HEK293 (cell line): ENCODE measurements at regions not wholly inside any gene's neighbourhood (a gene's known extent, or its start where the extent isn't known, plus 50 kb on each side); places are given as distances from the start of the nearest gene placed in this dataset.

ENCODE experiments used
- CTCF ChIA-PET: fragments of 350-600 bp; formaldehyde crosslinking; extraction: SDS; loops from one replicate; lab custom pipeline; 2021; ENCODE audit warnings: antibody characterized with exemption; lab: Yijun Ruan, JAX
- POLR2A ChIA-PET: fragments of 300-600 bp; formaldehyde crosslinking; extraction: SDS; loops from one replicate; lab custom pipeline; 2020; ENCODE audit warnings: antibody characterized with exemption, inconsistent platforms; lab: Yijun Ruan, JAX
- H3K27ac ChIP-seq: fragments of 200-500 bp; sonication (Bioruptor generic); 2 replicates; pipeline ENCODE4 v1.5.1; 2014; ENCODE audit warnings: low read depth, low read length, control low read depth, inconsistent platforms; ENCODE audit errors: extremely low read depth
- H3K36me3 ChIP-seq, 2 experiments: fragments of 200-500 bp in 1 of 2; sonication (Bioruptor generic) in 1 of 2; 1 replicate in 1 of 2; 2 replicates in 1 of 2; pipeline ENCODE4 v1.5.1; 2014 to 2017; ENCODE audit warnings: inconsistent platforms in 2 of 2, low read length in 2 of 2; ENCODE audit not compliant: control insufficient read depth in 2 of 2, insufficient read depth in 1 of 2
- H3K4me1 ChIP-seq: fragments of 200-500 bp; sonication (Bioruptor generic); 2 replicates; pipeline ENCODE4 v1.5.1; 2014; ENCODE audit warnings: mild to moderate bottlenecking, low read length, inconsistent platforms; ENCODE audit not compliant: control insufficient read depth, insufficient read depth
- H3K4me3 ChIP-seq: 2 replicates; pipeline ENCODE4 v1.5.1; 2011; ENCODE audit warnings: low read depth, mild to moderate bottlenecking, control low read depth, low read length, moderate library complexity
- H3K9me3 ChIP-seq: fragments of 200-500 bp; sonication (Bioruptor generic); 2 replicates; pipeline ENCODE4 v1.5.1; 2014; ENCODE audit warnings: low read depth, low read length, inconsistent platforms; ENCODE audit not compliant: control insufficient read depth, insufficient read depth
- BCL6B ChIP-seq: fragments of 450-650 bp; formaldehyde crosslinking; IDR thresholded peaks from 2 replicates; pipeline ENCODE4 v1.5.1; 2017; ENCODE audit warnings: missing biosample characterization, missing genetic modification characterization
- GLI2 ChIP-seq: fragments of 450-650 bp; formaldehyde crosslinking; IDR thresholded peaks from 2 replicates; pipeline ENCODE4; 2017; ENCODE audit warnings: missing biosample characterization, missing genetic modification characterization, low read depth, borderline replicate concordance
- GLIS2 ChIP-seq: fragments of 450-650 bp; formaldehyde crosslinking; IDR thresholded peaks from 2 replicates; pipeline ENCODE4 v1.5.1; 2016; ENCODE audit warnings: missing biosample characterization, missing genetic modification characterization
- IKZF3 ChIP-seq: fragments of 450-650 bp; IDR thresholded peaks from 2 replicates; pipeline ENCODE4 v1.5.0; 2018; ENCODE audit warnings: missing biosample characterization, mild to moderate bottlenecking, missing genetic modification characterization, moderate library complexity
- KLF8 ChIP-seq: fragments of 450-650 bp; formaldehyde crosslinking; IDR thresholded peaks from 2 replicates; pipeline ENCODE4 v1.5.1; 2016; ENCODE audit warnings: missing biosample characterization, missing genetic modification characterization
- ZBTB49 ChIP-seq: fragments of 450-650 bp; formaldehyde crosslinking; IDR thresholded peaks from 2 replicates; pipeline ENCODE4 v1.5.1; 2016; ENCODE audit warnings: missing biosample characterization, missing genetic modification characterization, low read depth
- ZNF184 ChIP-seq: fragments of 450-650 bp; IDR thresholded peaks from 2 replicates; pipeline ENCODE4 v1.5.1; 2018; ENCODE audit warnings: missing biosample characterization, mild to moderate bottlenecking, missing genetic modification characterization
- ZNF23 ChIP-seq: fragments of 450-650 bp; formaldehyde crosslinking; IDR thresholded peaks from 2 replicates; pipeline ENCODE4 v1.5.1; 2016; ENCODE audit warnings: missing biosample characterization, missing genetic modification characterization, borderline replicate concordance
- ZNF248 ChIP-seq: fragments of 450-650 bp; formaldehyde crosslinking; IDR thresholded peaks from 2 replicates; pipeline ENCODE4 v1.5.1; 2017; ENCODE audit warnings: missing biosample characterization, missing genetic modification characterization
- ZNF266 ChIP-seq: fragments of 450-650 bp; formaldehyde crosslinking; IDR thresholded peaks from 2 replicates; pipeline ENCODE4 v1.5.1; 2016; ENCODE audit warnings: missing biosample characterization, missing genetic modification characterization, low read depth
- ZNF324 ChIP-seq: fragments of 450-650 bp; formaldehyde crosslinking; IDR thresholded peaks from 2 replicates; pipeline ENCODE4 v1.5.1; 2016; ENCODE audit warnings: missing biosample characterization, missing genetic modification characterization
- ZNF341 ChIP-seq: fragments of 450-650 bp; formaldehyde crosslinking; IDR thresholded peaks from 2 replicates; pipeline ENCODE4; 2016; ENCODE audit warnings: low read depth, missing biosample characterization, missing genetic modification characterization
- ZNF350 ChIP-seq: fragments of 450-650 bp; formaldehyde crosslinking; IDR thresholded peaks from 2 replicates; pipeline ENCODE4 v1.5.0; 2017; ENCODE audit warnings: missing biosample characterization, mild to moderate bottlenecking, missing genetic modification characterization
- ZNF488 ChIP-seq: fragments of 450-650 bp; formaldehyde crosslinking; IDR thresholded peaks from 2 replicates; pipeline ENCODE4 v1.5.1; 2016; ENCODE audit warnings: missing biosample characterization, missing genetic modification characterization
- ZNF518A ChIP-seq: fragments of 450-650 bp; formaldehyde crosslinking; conservative IDR thresholded peaks from 2 replicates; pipeline ENCODE4 v1.5.1; 2016; ENCODE audit warnings: low read depth, missing biosample characterization, missing genetic modification characterization
- ZNF548 ChIP-seq: fragments of 450-650 bp; formaldehyde crosslinking; IDR thresholded peaks from 2 replicates; pipeline ENCODE4 v1.5.1; 2016; ENCODE audit warnings: missing biosample characterization, missing genetic modification characterization
- ZNF654 ChIP-seq: fragments of 450-650 bp; formaldehyde crosslinking; IDR thresholded peaks from 2 replicates; pipeline ENCODE4 v1.5.1; 2016; ENCODE audit warnings: low read depth, missing biosample characterization, missing genetic modification characterization
- ZNF785 ChIP-seq: fragments of 450-650 bp; formaldehyde crosslinking; IDR thresholded peaks from 2 replicates; pipeline ENCODE4 v1.5.1; 2016; ENCODE audit warnings: missing biosample characterization, missing genetic modification characterization

- Histone ChIP-seq H3K9me3 (no peaks in the 10 kb centered on the region), H3K27ac (no peak overlapping the region), H3K36me3 (no peaks in the 10 kb centered on the region), H3K4me3 (no peak overlapping the region)
- POLR2A ChIA-PET, result no interaction called here
- CTCF ChIA-PET, result no interaction called here
- no peak for TF ChIP-seq ZNF184 (tag by site-specific recombination)
- TF ChIP-seq ZNF654, result no peak
- TF ChIP-seq BCL6B, result no peak
- no peak for TF ChIP-seq ZBTB49 (tag by site-specific recombination)
- TF ChIP-seq ZNF548, result no peak
- no peak for TF ChIP-seq GLI2
- no peak for TF ChIP-seq ZNF488 (tag by site-specific recombination)
- no peak for TF ChIP-seq ZNF266 (tag by site-specific recombination)
- TF ChIP-seq ZNF324, result no peak
- TF ChIP-seq ZNF248, result no peak
- no peak for TF ChIP-seq ZNF341 (tag by site-specific recombination)
- no peak for TF ChIP-seq ZNF23 (tag by site-specific recombination)
- TF ChIP-seq ZNF785 (tag by site-specific recombination), result no peak
- no peak for TF ChIP-seq GLIS2 (tag by site-specific recombination)
- TF ChIP-seq, all 188 proteins: peak for 0
- no peaks in the 10 kb centered on the region for H3K4me1 ChIP-seq
Measured at GRCh38 chr16:62764572-62764971, 728.3 kb upstream of the CDH8 start.

GRCh38 chr16:62760398-62760797 lies 724.2 kb upstream of the CDH8 start:
- CTCF ChIA-PET, result no interaction called here
- Histone ChIP-seq H3K4me3 (no peak overlapping the region), H3K36me3 (no peaks in the 10 kb centered on the region), H3K9me3 (no peaks in the 10 kb centered on the region), H3K4me1 (no peaks in the 10 kb centered on the region), H3K27ac (no peak overlapping the region)
- TF ChIP-seq IKZF3 (tag by site-specific recombination) (no peak), GLIS2 (tag by site-specific recombination) (no peak), KLF8 (tag by site-specific recombination) (no peak), ZNF518A (no peak), ZNF350 (no peak)
- POLR2A ChIA-PET, result no interaction called here
